ENCODE measurements at regions not wholly inside any gene's neighbourhood (a gene's known extent, or its start where the extent isn't known, plus 50 kb on each side); places are given as distances from the start of the nearest gene placed in this dataset.

DNA sequence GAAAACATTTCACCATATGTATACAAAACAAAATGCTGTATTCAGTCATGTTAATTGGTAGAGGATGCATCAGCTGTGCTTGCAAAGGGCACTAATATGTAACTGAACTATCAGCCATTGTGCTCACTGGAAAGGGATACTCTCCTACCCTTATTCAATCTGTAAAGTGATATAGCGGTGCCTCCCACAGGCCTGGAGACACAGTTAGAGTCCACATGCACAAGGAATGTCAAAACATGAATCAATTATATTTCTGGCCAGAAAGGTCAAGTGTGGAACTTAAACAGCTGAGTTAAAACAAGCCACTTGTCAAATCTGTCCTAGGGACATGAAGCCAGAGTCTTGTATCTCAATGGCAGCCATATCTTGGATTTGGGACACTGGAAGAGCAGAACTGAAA is 71.2 kb upstream of the IZUMO3 start:
- intact Hi-C loops (cut with micrococcal nuclease; ENCODE audit: unreplicated experiment) = no loop called here
- Histone ChIP-seq H3K27ac (ENCODE audit: low read length) (no peak overlapping the region), H3K4me1 (ENCODE audit: control insufficient read depth, insufficient read depth, low read length) (no peaks in the 10 kb centered on the region), H3K4me3 (ENCODE audit: low read depth in 2 of 2, low read length in 2 of 2) (no peak overlapping the region), H3K36me3 (ENCODE audit: control insufficient read depth, insufficient read depth, low read length) (no peaks in the 10 kb centered on the region), H3K9me3 (ENCODE audit: control insufficient read depth, insufficient read depth, low read depth, low read length) (no peaks in the 10 kb centered on the region), H3K27me3 (ENCODE audit: control insufficient read depth, insufficient read depth, low read length) (no peaks in the 10 kb centered on the region)
- DNase-seq (ENCODE audit: low read depth, low spot score) (no peak), ATAC-seq (no peak)
- TF ChIP-seq REST (IDR thresholded peaks at IDR 0.05; ENCODE audit: insufficient read depth in 1 of 2, low read depth in 2 of 2, low read length in 1 of 2) (no peak), SIN3A (IDR thresholded peaks at IDR 0.05; ENCODE audit: borderline replicate concordance, insufficient read depth, low read depth, low read length) (no peak), CTCF (IDR thresholded peaks at IDR 0.05) (no peak), TCF7L2 (IDR thresholded peaks at IDR 0.05; ENCODE audit: low read depth, low read length) (no peak), POLR2AphosphoS5 (IDR thresholded peaks at IDR 0.05; ENCODE audit: low read depth, low read length) (no peak)
- POLR2A ChIA-PET = no interaction called here
- BruUV-seq (replicated peaks) = no TSS peak
- in situ Hi-C loops (cut with HindIII; ENCODE audit: low pct_unique_long_range_greater_than_20kb, low sequenced_read_pairs) = no loop called here
- CTCF ChIA-PET = no interaction called here

DNA sequence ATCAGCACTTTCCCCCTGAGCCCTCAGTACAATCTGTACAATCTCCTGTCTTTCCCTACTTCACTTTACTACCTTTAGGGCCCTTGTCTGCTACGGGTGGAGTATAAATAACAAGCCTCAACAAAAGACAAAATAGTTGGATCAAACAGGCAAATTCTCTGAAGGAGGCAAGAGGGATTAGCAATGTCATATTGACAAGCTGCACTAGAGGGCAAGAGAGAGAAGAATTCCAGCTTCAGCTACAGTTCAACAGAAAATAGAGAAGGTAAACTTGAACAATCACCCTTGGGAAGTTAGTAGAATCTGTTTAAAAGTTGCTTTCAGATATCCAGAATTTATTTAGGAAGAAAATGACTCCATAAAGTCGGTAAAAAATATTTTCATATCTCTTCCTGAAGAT is 68.4 kb upstream of the IZUMO3 start:
- in situ Hi-C loops (cut with HindIII; ENCODE audit: low pct_unique_long_range_greater_than_20kb, low sequenced_read_pairs) = no loop called here
- DNase-seq (ENCODE audit: low read depth, low spot score) (no peak), ATAC-seq (no peak)
- TF ChIP-seq REST (IDR thresholded peaks at IDR 0.05; ENCODE audit: insufficient read depth in 1 of 2, low read depth in 2 of 2, low read length in 1 of 2) = no peak
- peak; percentile 4; the same call in 1 of the 2 replicates for TF ChIP-seq CTCF (IDR thresholded peaks at IDR 0.05)
- Histone ChIP-seq H3K9me3 (ENCODE audit: control insufficient read depth, insufficient read depth, low read depth, low read length) (no peaks in the 10 kb centered on the region), H3K27me3 (ENCODE audit: control insufficient read depth, insufficient read depth, low read length) (no peaks in the 10 kb centered on the region), H3K4me1 (ENCODE audit: control insufficient read depth, insufficient read depth, low read length) (no peaks in the 10 kb centered on the region), H3K36me3 (ENCODE audit: control insufficient read depth, insufficient read depth, low read length) (no peaks in the 10 kb centered on the region), H3K4me3 (ENCODE audit: low read depth in 2 of 2, low read length in 2 of 2) (no peak overlapping the region), H3K27ac (ENCODE audit: low read length) (no peak overlapping the region)
- ChIA-PET CTCF (no interaction called here), POLR2A (interaction anchor here (0.6 kb wide), 1 partner anchor 139 kb away, joined by 6 read pairs; no protein-coding TSS in a partner anchor)
- no TSS peak for BruUV-seq (replicated peaks)
- intact Hi-C loops (cut with micrococcal nuclease; ENCODE audit: unreplicated experiment) = no loop called here
